ENCODE measurements at regions not wholly inside any gene's neighbourhood (a gene's known extent, or its start where the extent isn't known, plus 50 kb on each side); places are given as distances from the start of the nearest gene placed in this dataset.
"Not testable (repeated sequence)": the region's sequence is repeated elsewhere in the genome, so short reads cannot be mapped to it uniquely, and the experiment has no call there.

GRCh38 chr7:54409917-54410316, 132.3 kb upstream of the VSTM2A start:
- no peak overlapping the region for H2AFZ ChIP-seq (ENCODE audit: low read depth, low read length)
- no peaks in the 10 kb centered on the region for H3K36me3 ChIP-seq (ENCODE audit: insufficient read depth, low read length)
- no peaks in the 10 kb centered on the region for H3K9me3 ChIP-seq (ENCODE audit: low read length)
- H3K4me1 ChIP-seq (ENCODE audit: insufficient read depth, low read length): no peaks in the 10 kb centered on the region
- H3K27me3 ChIP-seq (ENCODE audit: insufficient read depth, low read length): no peaks in the 10 kb centered on the region
- H3K4me3 ChIP-seq (ENCODE audit: low read length): no peak overlapping the region

- no peaks in the 10 kb centered on the region for H3K9me3 ChIP-seq (ENCODE audit: low read length)
- no peak overlapping the region for H2AFZ ChIP-seq (ENCODE audit: low read depth, low read length)
- H3K27me3 ChIP-seq (ENCODE audit: insufficient read depth, low read length): no peaks in the 10 kb centered on the region
- H3K4me1 ChIP-seq (ENCODE audit: insufficient read depth, low read length): no peaks in the 10 kb centered on the region
- H3K36me3 ChIP-seq (ENCODE audit: insufficient read depth, low read length): no peaks in the 10 kb centered on the region
- H3K4me3 ChIP-seq (ENCODE audit: low read length): no peak overlapping the region
These were observed 125.5 kb upstream of the VSTM2A start for GRCh38 chr7:54416678-54417077.

- H3K4me3 ChIP-seq (ENCODE audit: low read length): no peak overlapping the region
- H3K9me3 ChIP-seq (ENCODE audit: low read length): no peaks in the 10 kb centered on the region
- no peaks in the 10 kb centered on the region for H3K36me3 ChIP-seq (ENCODE audit: insufficient read depth, low read length)
- H2AFZ ChIP-seq (ENCODE audit: low read depth, low read length): no peak overlapping the region
- H3K4me1 ChIP-seq (ENCODE audit: insufficient read depth, low read length): no peaks in the 10 kb centered on the region
- H3K27me3 ChIP-seq (ENCODE audit: insufficient read depth, low read length): no peaks in the 10 kb centered on the region
These were observed 123.0 kb upstream of the VSTM2A start for GRCh38 chr7:54419209-54419608.

DNA sequence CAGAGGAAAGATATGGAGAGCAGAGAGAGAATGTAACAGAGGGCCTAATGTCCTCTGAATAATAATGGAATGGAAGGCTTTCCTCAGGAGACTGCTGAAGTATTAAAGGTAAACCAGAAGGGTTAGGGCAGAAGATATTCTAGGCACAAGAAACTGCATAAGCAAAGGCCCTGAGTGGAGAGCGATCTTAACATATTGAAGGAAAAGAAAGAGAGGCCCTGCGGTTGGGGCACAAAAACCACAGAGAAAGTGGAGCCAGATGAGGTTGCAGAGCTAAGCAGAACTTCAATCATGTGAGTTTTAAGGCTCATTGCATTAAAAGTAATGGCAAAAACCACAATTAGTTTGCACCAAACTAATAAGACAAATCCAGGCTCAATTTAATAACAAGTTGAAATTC, 115.8 kb upstream of the VSTM2A start:
- Histone ChIP-seq H2AFZ (ENCODE audit: low read depth, low read length) (no peak overlapping the region), H3K4me3 (ENCODE audit: low read length) (no peak overlapping the region), H3K27me3 (ENCODE audit: insufficient read depth, low read length) (no peaks in the 10 kb centered on the region), H3K9me3 (ENCODE audit: low read length) (no peaks in the 10 kb centered on the region), H3K36me3 (ENCODE audit: insufficient read depth, low read length) (no peaks in the 10 kb centered on the region), H3K4me1 (ENCODE audit: insufficient read depth, low read length) (no peaks in the 10 kb centered on the region)

- Histone ChIP-seq H3K4me1 (ENCODE audit: insufficient read depth, low read length) (no peaks in the 10 kb centered on the region), H2AFZ (ENCODE audit: low read depth, low read length) (no peak overlapping the region), H3K27me3 (ENCODE audit: insufficient read depth, low read length) (no peaks in the 10 kb centered on the region), H3K9me3 (ENCODE audit: low read length) (no peaks in the 10 kb centered on the region), H3K4me3 (ENCODE audit: low read length) (no peak overlapping the region), H3K36me3 (ENCODE audit: insufficient read depth, low read length) (no peaks in the 10 kb centered on the region)
These were observed 113.1 kb upstream of the VSTM2A start for GRCh38 chr7:54429111-54429510.

- H3K27me3 ChIP-seq (ENCODE audit: insufficient read depth, low read length): no peaks in the 10 kb centered on the region
- H3K4me3 ChIP-seq (ENCODE audit: low read length): no peak overlapping the region
- no peaks in the 10 kb centered on the region for H3K9me3 ChIP-seq (ENCODE audit: low read length)
- H3K36me3 ChIP-seq (ENCODE audit: insufficient read depth, low read length): no peaks in the 10 kb centered on the region
- no peak overlapping the region for H2AFZ ChIP-seq (ENCODE audit: low read depth, low read length)
- H3K4me1 ChIP-seq (ENCODE audit: insufficient read depth, low read length): no peaks in the 10 kb centered on the region
These were observed 102.8 kb upstream of the VSTM2A start for GRCh38 chr7:54439391-54439790.

DNA sequence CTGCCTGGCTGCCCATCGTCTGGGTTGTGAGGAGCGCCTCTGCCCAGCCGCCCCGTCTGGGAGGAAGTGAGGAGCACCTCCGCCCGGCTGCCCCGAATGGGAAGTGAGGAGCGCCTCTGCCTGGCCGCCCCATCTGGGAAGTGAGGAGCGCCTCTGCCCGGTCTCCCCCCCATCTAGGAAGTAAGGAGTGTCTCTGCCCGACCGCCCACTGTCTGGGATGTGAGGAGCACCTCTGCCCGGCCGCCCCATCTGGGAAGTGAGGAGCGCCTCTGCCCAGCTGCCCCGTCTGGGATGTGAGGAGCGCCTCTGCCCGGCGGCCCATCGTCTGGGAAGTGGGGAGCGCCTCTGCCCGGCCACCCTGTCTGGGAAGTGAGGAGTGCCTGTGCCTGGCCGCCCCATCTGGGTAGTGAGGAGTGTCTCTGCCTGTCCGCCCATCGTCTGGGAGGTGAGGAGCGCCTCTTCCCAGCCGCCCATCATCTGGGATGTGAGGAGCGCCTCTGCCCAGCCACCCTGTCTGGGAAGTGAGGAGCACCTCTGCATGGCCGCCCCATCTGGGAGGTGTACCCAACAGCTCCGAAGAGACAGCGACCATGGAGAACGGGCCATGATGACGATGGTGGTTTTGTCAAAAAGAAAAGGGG, 98.0 kb upstream of the VSTM2A start:
- H3K4me1 ChIP-seq (ENCODE audit: insufficient read depth, low read length); H3K27me3 ChIP-seq (ENCODE audit: insufficient read depth, low read length); H2AFZ ChIP-seq (ENCODE audit: low read depth, low read length); H3K36me3 ChIP-seq (ENCODE audit: insufficient read depth, low read length); H3K9me3 ChIP-seq (ENCODE audit: low read length); H3K4me3 ChIP-seq (ENCODE audit: low read length): not testable (repeated sequence)

DNA sequence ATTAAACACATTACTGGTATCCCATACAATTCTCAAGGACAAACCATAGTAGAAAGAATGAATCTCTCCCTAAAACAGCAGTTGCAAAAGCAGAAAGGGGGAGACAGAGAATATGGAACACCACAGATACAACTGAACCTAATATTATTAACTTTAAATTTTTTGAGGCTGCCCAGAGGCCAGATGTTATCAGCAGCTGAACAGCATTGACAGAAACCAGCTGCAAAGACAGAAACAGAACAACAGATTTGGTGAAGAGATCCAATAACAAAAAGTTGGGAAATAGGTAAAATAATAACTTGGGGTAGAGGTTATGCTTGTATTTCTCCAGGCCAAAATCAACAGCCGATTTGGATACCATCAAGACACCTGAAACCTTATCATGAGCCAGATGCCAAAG, 89.0 kb upstream of the VSTM2A start:
- H3K9me3 ChIP-seq (ENCODE audit: low read length); H3K36me3 ChIP-seq (ENCODE audit: insufficient read depth, low read length); H3K4me1 ChIP-seq (ENCODE audit: insufficient read depth, low read length): not testable (repeated sequence)

DNA sequence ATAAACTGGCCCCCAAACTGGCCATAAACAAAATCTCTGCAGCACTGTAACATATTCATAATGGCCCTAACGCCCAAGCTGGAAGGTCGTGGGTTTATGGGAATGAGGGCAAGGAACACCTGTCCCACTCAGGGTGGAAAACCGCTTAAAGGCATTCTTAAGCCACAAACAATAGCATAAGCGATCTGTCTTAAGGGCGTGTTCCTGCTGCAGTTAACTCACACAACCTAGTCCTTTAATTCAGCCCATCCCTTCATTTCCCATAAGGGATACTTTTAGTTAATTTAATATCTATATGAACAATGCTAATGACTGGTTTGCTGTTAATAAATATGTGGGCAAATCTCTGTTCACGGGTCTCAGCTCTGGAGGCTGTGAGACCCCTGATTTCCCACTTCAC, 87.5 kb upstream of the VSTM2A start:
- H3K36me3 ChIP-seq (ENCODE audit: insufficient read depth, low read length); H3K4me3 ChIP-seq (ENCODE audit: low read length); H3K9me3 ChIP-seq (ENCODE audit: low read length); H2AFZ ChIP-seq (ENCODE audit: low read depth, low read length); H3K4me1 ChIP-seq (ENCODE audit: insufficient read depth, low read length); H3K27me3 ChIP-seq (ENCODE audit: insufficient read depth, low read length): not testable (repeated sequence)

More for the DNA sequence above, 89.0 kb upstream of the VSTM2A start:
- H3K4me3 ChIP-seq (ENCODE audit: low read length); H3K27me3 ChIP-seq (ENCODE audit: insufficient read depth, low read length); H2AFZ ChIP-seq (ENCODE audit: low read depth, low read length): not testable (repeated sequence)

GRCh38 chr7:54465095-54465494, 77.1 kb upstream of the VSTM2A start:
- H3K9me3 ChIP-seq (ENCODE audit: low read length): no peaks in the 10 kb centered on the region
- no peak overlapping the region for H2AFZ ChIP-seq (ENCODE audit: low read depth, low read length)
- H3K36me3 ChIP-seq (ENCODE audit: insufficient read depth, low read length): no peaks in the 10 kb centered on the region
- no peak overlapping the region for H3K4me3 ChIP-seq (ENCODE audit: low read length)
- H3K4me1 ChIP-seq (ENCODE audit: insufficient read depth, low read length): no peaks in the 10 kb centered on the region
- no peaks in the 10 kb centered on the region for H3K27me3 ChIP-seq (ENCODE audit: insufficient read depth, low read length)

DNA sequence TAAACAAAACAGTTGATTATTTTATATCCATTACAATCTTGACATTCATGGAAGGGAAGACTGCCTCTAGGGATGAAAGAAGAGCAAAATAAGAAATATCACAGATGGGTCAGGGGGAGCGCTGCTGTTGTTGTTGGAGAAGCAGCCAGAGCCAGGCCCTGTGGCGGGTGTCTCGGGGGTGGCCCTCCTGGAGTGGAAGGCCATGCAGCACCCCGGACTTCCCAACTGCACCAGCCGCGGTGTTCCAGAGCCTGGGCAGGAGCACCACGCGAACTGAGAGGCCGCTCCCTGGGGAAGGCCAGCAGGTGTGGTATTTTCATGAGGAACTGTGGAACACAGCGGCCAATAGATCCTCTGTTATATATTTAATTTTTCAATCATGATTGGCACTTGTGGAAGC, 72.4 kb upstream of the VSTM2A start:
- no peaks in the 10 kb centered on the region for H3K9me3 ChIP-seq (ENCODE audit: low read length)
- no peaks in the 10 kb centered on the region for H3K36me3 ChIP-seq (ENCODE audit: insufficient read depth, low read length)
- H3K4me3 ChIP-seq (ENCODE audit: low read length): no peak overlapping the region
- no peaks in the 10 kb centered on the region for H3K4me1 ChIP-seq (ENCODE audit: insufficient read depth, low read length)
- H3K27me3 ChIP-seq (ENCODE audit: insufficient read depth, low read length): no peaks in the 10 kb centered on the region
- no peak overlapping the region for H2AFZ ChIP-seq (ENCODE audit: low read depth, low read length)

DNA sequence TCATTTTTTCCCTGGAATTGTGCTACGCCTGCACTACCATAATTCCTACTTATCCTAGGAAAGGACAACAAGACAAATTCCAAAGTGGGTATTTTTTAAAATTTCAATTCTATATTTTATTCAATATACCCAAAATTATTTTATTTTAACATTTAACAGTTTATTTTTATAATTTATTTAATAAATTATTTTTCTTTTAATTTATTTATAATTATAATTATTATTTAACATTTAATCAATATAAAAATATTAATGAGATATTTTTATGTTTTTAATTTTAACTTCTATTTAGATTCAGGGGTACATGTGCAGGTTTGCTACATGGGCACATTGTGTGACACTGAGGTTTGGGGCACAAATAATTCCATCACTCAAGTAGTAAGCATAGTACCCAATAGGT, 65.6 kb upstream of the VSTM2A start:
- Histone ChIP-seq H2AFZ (ENCODE audit: low read depth, low read length) (no peak overlapping the region), H3K4me3 (ENCODE audit: low read length) (no peak overlapping the region), H3K27me3 (ENCODE audit: insufficient read depth, low read length) (no peaks in the 10 kb centered on the region), H3K9me3 (ENCODE audit: low read length) (no peaks in the 10 kb centered on the region), H3K36me3 (ENCODE audit: insufficient read depth, low read length) (no peaks in the 10 kb centered on the region), H3K4me1 (ENCODE audit: insufficient read depth, low read length) (no peaks in the 10 kb centered on the region)

GRCh38 chr7:54477083-54477482, 65.1 kb upstream of the VSTM2A start:
- Histone ChIP-seq H3K9me3 (ENCODE audit: low read length) (no peaks in the 10 kb centered on the region), H3K4me1 (ENCODE audit: insufficient read depth, low read length) (no peaks in the 10 kb centered on the region), H3K36me3 (ENCODE audit: insufficient read depth, low read length) (no peaks in the 10 kb centered on the region), H3K4me3 (ENCODE audit: low read length) (no peak overlapping the region), H3K27me3 (ENCODE audit: insufficient read depth, low read length) (no peaks in the 10 kb centered on the region), H2AFZ (ENCODE audit: low read depth, low read length) (no peak overlapping the region)

- Histone ChIP-seq H2AFZ (ENCODE audit: low read depth, low read length) (no peak overlapping the region), H3K36me3 (ENCODE audit: insufficient read depth, low read length) (no peaks in the 10 kb centered on the region), H3K9me3 (ENCODE audit: low read length) (no peaks in the 10 kb centered on the region), H3K4me3 (ENCODE audit: low read length) (no peak overlapping the region), H3K27me3 (ENCODE audit: insufficient read depth, low read length) (no peaks in the 10 kb centered on the region), H3K4me1 (ENCODE audit: insufficient read depth, low read length) (no peaks in the 10 kb centered on the region)
These were observed 58.7 kb upstream of the VSTM2A start for GRCh38 chr7:54483523-54483922.

Data from neuron (in vitro differentiated cells).